ENCODE measurements at regions not wholly inside any gene's neighbourhood (a gene's known extent, or its start where the extent isn't known, plus 50 kb on each side); places are given as distances from the start of the nearest gene placed in this dataset.
"Not testable (repeated sequence)": the region's sequence is repeated elsewhere in the genome, so short reads cannot be mapped to it uniquely, and the experiment has no call there.

DNA sequence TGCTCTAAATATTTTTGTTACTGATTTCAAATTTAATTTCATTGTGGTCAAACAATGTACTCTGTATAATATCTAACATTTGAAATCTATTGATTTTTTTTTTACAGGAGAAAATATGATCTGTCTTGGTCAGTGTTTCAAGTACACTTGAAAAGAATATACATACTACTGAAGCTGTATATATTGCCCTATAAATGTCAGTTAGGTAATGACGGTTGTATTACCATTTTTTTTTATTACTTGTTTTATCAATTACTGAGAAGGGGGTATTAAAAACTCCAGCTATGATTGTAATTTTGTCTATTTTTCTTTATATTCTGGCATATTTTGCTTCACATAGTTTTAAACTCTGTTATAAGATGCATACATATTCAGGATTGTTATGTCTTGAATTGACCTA, 59.7 kb upstream of the CACHD1 start:
- no peak for DNase-seq (ENCODE audit: low read depth)
- in situ Hi-C loops (cut with HindIII; ENCODE audit: low pct_unique_long_range_greater_than_20kb, low sequenced_read_pairs), result no loop called here

DNA sequence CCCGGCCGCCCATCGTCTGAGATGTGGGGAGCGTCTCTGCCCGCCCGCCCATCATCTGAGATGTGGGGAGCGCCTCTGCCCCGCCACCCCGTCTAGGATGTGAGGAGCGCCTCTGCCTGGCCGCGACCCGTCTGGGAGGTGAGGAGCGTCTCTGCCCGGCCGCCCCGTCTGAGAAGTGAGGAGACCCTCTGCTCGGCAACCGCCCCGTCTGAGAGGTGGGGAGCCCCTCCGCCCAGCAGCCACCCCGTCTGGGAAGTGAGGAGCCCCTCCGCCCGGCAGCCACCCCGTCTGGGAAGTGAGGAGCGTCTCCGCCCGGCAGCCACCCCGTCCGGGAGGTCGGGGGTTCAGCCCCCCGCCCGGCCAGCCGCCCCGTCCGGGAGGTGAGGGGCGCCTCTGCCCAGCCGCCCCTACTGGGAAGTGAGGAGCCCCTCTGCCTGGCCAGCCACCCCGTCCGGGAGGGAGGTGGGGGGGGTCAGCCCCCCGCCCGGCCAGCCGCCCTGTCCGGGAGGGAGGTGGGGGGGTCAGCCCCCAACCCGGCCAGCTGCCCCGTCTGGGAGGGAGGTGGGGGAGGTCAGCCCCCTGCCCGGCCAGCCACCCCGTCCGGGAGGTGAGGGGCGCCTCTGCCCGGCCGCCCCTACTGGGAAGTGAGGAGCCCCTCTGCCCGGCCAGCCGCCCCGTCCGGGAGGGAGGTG, 54.9 kb upstream of the CACHD1 start:
- in situ Hi-C loops (cut with HindIII; ENCODE audit: low pct_unique_long_range_greater_than_20kb, low sequenced_read_pairs); DNase-seq (ENCODE audit: low read depth): not testable (repeated sequence)

DNA sequence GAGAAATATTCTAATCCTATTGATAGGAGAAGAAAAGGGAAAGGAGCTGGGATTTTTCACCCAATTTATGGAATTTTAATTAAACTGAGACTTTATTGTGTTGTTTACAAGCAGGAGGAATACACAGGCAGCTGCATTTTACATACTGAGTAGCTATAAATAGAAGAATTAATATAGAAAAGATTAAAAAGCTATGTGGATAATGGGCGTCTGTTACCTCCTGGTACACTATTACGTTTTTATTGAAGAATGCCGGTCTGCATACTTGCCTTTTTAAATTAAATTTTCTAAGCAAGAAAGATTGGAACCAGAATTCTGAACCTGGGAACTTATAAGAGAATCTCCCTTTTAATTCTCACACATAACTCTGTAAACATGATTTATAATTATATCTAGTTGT, 52.1 kb upstream of the CACHD1 start:
- no peak for DNase-seq (ENCODE audit: low read depth)
- in situ Hi-C loops (cut with HindIII; ENCODE audit: low pct_unique_long_range_greater_than_20kb, low sequenced_read_pairs), result no loop called here

All from Caki2 (cell line).